Naive thymus-derived CD8-positive, alpha-beta T cell (primary cell): ENCODE measurements at regions not wholly inside any gene's neighbourhood (a gene's known extent, or its start where the extent isn't known, plus 50 kb on each side); places are given as distances from the start of the nearest gene placed in this dataset.
A peak's percentile ranks its signal among the peaks of the same experiment; 100 is the strongest.

Source experiments
- ATAC-seq, 2 donors: fragments of 150-1000 bp; cut with Tn5 transposase in 1 of 2; sonication (Bioruptor Pico), chemical (Tn5 transposase) in 1 of 2; 1 replicate in 1 of 2; 2 replicates in 1 of 2; pipeline ENCODE4 v1.10.0; 2021; ENCODE audit warnings: mild to moderate bottlenecking in 2 of 2, moderate library complexity in 2 of 2
- POLR2A ChIA-PET: fragments of 350-600 bp; sonication (Branson Sonifier 250); formaldehyde crosslinking; loops from one replicate; lab custom pipeline; 2021; ENCODE audit warnings: antibody characterized with exemption; lab: Charles Lee
- DNase-seq, 10 donors: peaks; one replicate each; pipeline versions ENCODE4 v3.0.0 to v3.0.0-alpha.2; 2020 to 2022
- H3K27ac Mint-ChIP-seq, 10 donors: one replicate each; pipeline ENCODE4 v1.8.0; 2020 to 2022; ENCODE audit warnings: mild to moderate bottlenecking in 10 of 10, mixed read lengths in 10 of 10, moderate library complexity in 4 of 10, inconsistent platforms in 1 of 10
- H3K27me3 Mint-ChIP-seq, 5 donors: one replicate each; pipeline ENCODE4 v1.8.0; 2021 to 2022; ENCODE audit warnings: mixed read lengths in 5 of 5
- H3K36me3 Mint-ChIP-seq, 3 donors: one replicate each; pipeline ENCODE4 v1.8.0; 2020 to 2022; ENCODE audit warnings: mixed read lengths in 3 of 3, mild to moderate bottlenecking in 2 of 3, inconsistent platforms in 1 of 3
- H3K4me1 Mint-ChIP-seq, 4 donors: one replicate each; pipeline ENCODE4 v1.8.0; 2021 to 2022; ENCODE audit warnings: mixed read lengths in 4 of 4
- H3K4me3 Mint-ChIP-seq, 10 donors: one replicate each; pipeline ENCODE4 v1.8.0; 2020 to 2022; ENCODE audit warnings: mild to moderate bottlenecking in 10 of 10, mixed read lengths in 10 of 10, moderate library complexity in 6 of 10, inconsistent platforms in 1 of 10
- H3K9me3 Mint-ChIP-seq, 9 donors: one replicate each; pipeline ENCODE4 v1.8.0; 2020 to 2022; ENCODE audit warnings: mixed read lengths in 9 of 9, mild to moderate bottlenecking in 3 of 9, inconsistent platforms in 1 of 9, moderate library complexity in 1 of 9

DNA sequence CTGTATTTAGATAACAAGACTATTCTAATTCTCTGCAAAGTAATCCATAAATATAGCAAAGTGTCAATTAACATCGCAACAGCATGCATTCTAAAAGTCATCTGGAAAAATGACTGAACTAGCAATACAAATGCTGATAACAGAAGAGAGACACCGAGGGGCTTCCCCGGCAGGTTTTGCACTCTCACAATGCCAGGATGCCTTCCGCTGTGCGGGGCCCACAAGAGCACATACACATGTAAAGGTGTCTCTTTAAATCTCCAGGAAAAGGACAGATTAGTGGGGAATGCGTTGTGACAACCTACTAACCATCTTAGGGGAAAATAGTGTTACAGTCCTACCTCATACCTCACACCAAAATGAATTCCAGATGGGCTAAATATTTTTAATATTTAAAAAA lies 86.9 kb downstream of the CXCL12 start:
- POLR2A ChIA-PET: no interaction called here
- Mint-ChIP-seq H3K9me3 (peaks cover 0 to 3% (median 0%) of the 10 kb centered on the region in 9 donors), H3K36me3 (no peaks in the 10 kb centered on the region), H3K4me3 (no peak overlapping the region), H3K27ac (no peak overlapping the region), H3K4me1 (no peaks in the 10 kb centered on the region), H3K27me3 (peaks cover 0 to 6% (median 2%) of the 10 kb centered on the region in 5 donors)
- DNase-seq (no peak), ATAC-seq (no peak)

DNA sequence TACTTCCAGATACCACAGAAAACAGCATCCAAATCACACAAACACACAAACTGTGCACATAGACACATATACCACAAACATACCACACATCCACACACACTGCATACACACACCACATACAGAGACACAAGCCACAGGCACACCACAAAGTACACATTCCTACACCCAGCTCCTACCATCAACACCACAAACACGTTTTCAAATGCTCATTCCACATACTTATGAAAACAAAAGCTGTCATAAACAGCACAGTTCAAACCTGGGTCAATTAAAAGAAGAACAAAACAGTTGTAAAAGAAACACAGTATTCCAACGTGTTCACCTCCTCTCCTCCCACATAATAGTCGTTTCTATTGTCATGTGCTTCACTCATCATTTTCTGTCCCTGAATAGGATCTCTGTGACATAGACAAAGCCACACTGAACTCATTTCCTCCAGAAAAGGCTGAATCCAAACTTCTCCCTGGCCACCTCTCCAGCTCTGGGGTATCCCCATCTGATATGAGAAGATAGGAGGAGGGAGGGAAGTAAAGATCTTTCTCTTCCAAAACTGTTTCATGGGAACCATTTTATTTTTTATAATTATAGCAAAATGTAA lies 89.2 kb downstream of the CXCL12 start:
- no peaks in the 10 kb centered on the region for H3K9me3 Mint-ChIP-seq

GRCh38 chr10:44294726-44295412 lies 90.0 kb downstream of the CXCL12 start:
- Mint-ChIP-seq H3K27ac (no peak overlapping the region), H3K36me3 (no peaks in the 10 kb centered on the region), H3K4me1 (no peaks in the 10 kb centered on the region), H3K9me3 (no peaks in the 10 kb centered on the region), H3K4me3 (no peak overlapping the region), H3K27me3 (peaks cover 6 to 19% (median 16%) of the 10 kb centered on the region in 5 donors)
- DNase-seq (no peak), ATAC-seq (no peak)
- POLR2A ChIA-PET: no interaction called here

More for the DNA sequence above, 89.2 kb downstream of the CXCL12 start:
- Mint-ChIP-seq H3K4me1 (no peaks in the 10 kb centered on the region), H3K27ac (no peak overlapping the region), H3K27me3 (peaks cover 6 to 18% (median 16%) of the 10 kb centered on the region in 5 donors), H3K36me3 (no peaks in the 10 kb centered on the region), H3K4me3 (no peak overlapping the region)
- DNase-seq: no peak
- no peak for ATAC-seq
- POLR2A ChIA-PET: no interaction called here

DNA sequence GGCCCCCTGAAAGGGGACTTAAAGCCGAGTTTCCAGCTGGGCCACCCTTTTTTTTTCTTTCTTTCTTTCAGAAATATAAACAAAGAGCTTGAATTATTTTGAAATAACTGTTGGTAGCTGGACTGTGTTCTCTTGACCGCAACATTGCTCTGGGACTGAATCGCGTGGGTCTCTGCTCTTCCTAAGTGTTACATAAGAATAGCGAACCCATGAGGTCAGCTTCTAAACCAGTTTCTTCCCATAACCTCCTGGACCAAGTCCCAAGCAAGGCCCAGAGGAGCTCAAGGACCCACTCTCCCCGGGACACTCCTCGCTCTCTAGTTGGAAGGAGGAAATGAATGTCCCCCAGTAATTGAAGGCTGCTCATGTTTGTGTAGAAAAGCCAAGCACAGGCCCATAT lies 91.1 kb downstream of the CXCL12 start:
- Mint-ChIP-seq H3K9me3 (no peaks in the 10 kb centered on the region), H3K4me1 (no peaks in the 10 kb centered on the region), H3K4me3 (no peak overlapping the region), H3K27me3 (peaks cover 9 to 23% (median 22%) of the 10 kb centered on the region in 5 donors), H3K36me3 (no peaks in the 10 kb centered on the region), H3K27ac (no peak overlapping the region)
- POLR2A ChIA-PET: no interaction called here
- DNase-seq (no peak), ATAC-seq (no peak)

- peaks cover 10 to 27% (median 23%) of the 10 kb centered on the region in 5 donors for H3K27me3 Mint-ChIP-seq
- H3K4me1 Mint-ChIP-seq: no peaks in the 10 kb centered on the region
- DNase-seq (no peak), ATAC-seq (no peak)
- H3K27ac Mint-ChIP-seq: no peak overlapping the region
- POLR2A ChIA-PET: no interaction called here
- H3K4me3 Mint-ChIP-seq: no peak overlapping the region
- H3K9me3 Mint-ChIP-seq: no peaks in the 10 kb centered on the region
- H3K36me3 Mint-ChIP-seq: no peaks in the 10 kb centered on the region
Measured at GRCh38 chr10:44293306-44293778, 91.6 kb downstream of the CXCL12 start.

- Mint-ChIP-seq H3K4me1 (no peaks in the 10 kb centered on the region), H3K27ac (peak overlapping the region in 1 of 10 donors; percentile 11), H3K4me3 (no peak overlapping the region), H3K9me3 (no peaks in the 10 kb centered on the region), H3K27me3 (peaks cover 10 to 36% (median 23%) of the 10 kb centered on the region in 5 donors), H3K36me3 (no peaks in the 10 kb centered on the region)
- ATAC-seq (no peak), DNase-seq (no peak)
- POLR2A ChIA-PET: no interaction called here
Measured at GRCh38 chr10:44292390-44293002, 92.4 kb downstream of the CXCL12 start.

- Mint-ChIP-seq H3K4me3 (no peak overlapping the region), H3K27ac (no peak overlapping the region)
Measured at GRCh38 chr10:44291091-44291490, 93.8 kb downstream of the CXCL12 start.

GRCh38 chr10:44289125-44289524 lies 95.8 kb downstream of the CXCL12 start:
- Mint-ChIP-seq H3K9me3 (no peaks in the 10 kb centered on the region), H3K36me3 (no peaks in the 10 kb centered on the region), H3K4me3 (no peak overlapping the region), H3K27ac (no peak overlapping the region), H3K4me1 (no peaks in the 10 kb centered on the region), H3K27me3 (peaks cover 14 to 51% (median 27%) of the 10 kb centered on the region in 5 donors)
- POLR2A ChIA-PET: no interaction called here
- no peak for DNase-seq
- ATAC-seq: no peak

More at GRCh38 chr10:44291091-44291490, 93.8 kb downstream of the CXCL12 start:
- no peaks in the 10 kb centered on the region for H3K4me1 Mint-ChIP-seq
- POLR2A ChIA-PET: no interaction called here
- DNase-seq (no peak), ATAC-seq (no peak)
- H3K9me3 Mint-ChIP-seq: no peaks in the 10 kb centered on the region
- H3K27me3 Mint-ChIP-seq: peaks cover 12 to 42% (median 23%) of the 10 kb centered on the region in 5 donors
- no peaks in the 10 kb centered on the region for H3K36me3 Mint-ChIP-seq

- H3K27ac Mint-ChIP-seq: no peak overlapping the region
- H3K9me3 Mint-ChIP-seq: no peaks in the 10 kb centered on the region
- ATAC-seq (no peak), DNase-seq (no peak)
- H3K36me3 Mint-ChIP-seq: no peaks in the 10 kb centered on the region
- H3K4me3 Mint-ChIP-seq: no peak overlapping the region
- no peaks in the 10 kb centered on the region for H3K4me1 Mint-ChIP-seq
- POLR2A ChIA-PET: no interaction called here
- peaks cover 14 to 49% (median 20%) of the 10 kb centered on the region in 5 donors for H3K27me3 Mint-ChIP-seq
Measured at GRCh38 chr10:44287408-44287807, 97.5 kb downstream of the CXCL12 start.

GRCh38 chr10:44284198-44285084 lies 100.5 kb downstream of the CXCL12 start:
- ATAC-seq (no peak), DNase-seq (no peak)
- no peaks in the 10 kb centered on the region for H3K4me1 Mint-ChIP-seq
- POLR2A ChIA-PET: no interaction called here
- H3K36me3 Mint-ChIP-seq: no peaks in the 10 kb centered on the region
- peaks cover 2 to 34% (median 14%) of the 10 kb centered on the region in 5 donors for H3K27me3 Mint-ChIP-seq
- H3K9me3 Mint-ChIP-seq: no peaks in the 10 kb centered on the region
- H3K4me3 Mint-ChIP-seq: no peak overlapping the region
- no peak overlapping the region for H3K27ac Mint-ChIP-seq

GRCh38 chr10:44282626-44283300 lies 102.1 kb downstream of the CXCL12 start:
- H3K4me1 Mint-ChIP-seq: no peaks in the 10 kb centered on the region
- H3K27ac Mint-ChIP-seq: no peak overlapping the region
- no peak overlapping the region for H3K4me3 Mint-ChIP-seq
- peaks cover 0 to 3% (median 0%) of the 10 kb centered on the region in 9 donors for H3K9me3 Mint-ChIP-seq
- DNase-seq: no peak
- no peak for ATAC-seq
- H3K27me3 Mint-ChIP-seq: peaks cover 2 to 17% (median 9%) of the 10 kb centered on the region in 5 donors
- POLR2A ChIA-PET: no interaction called here
- H3K36me3 Mint-ChIP-seq: no peaks in the 10 kb centered on the region

DNA sequence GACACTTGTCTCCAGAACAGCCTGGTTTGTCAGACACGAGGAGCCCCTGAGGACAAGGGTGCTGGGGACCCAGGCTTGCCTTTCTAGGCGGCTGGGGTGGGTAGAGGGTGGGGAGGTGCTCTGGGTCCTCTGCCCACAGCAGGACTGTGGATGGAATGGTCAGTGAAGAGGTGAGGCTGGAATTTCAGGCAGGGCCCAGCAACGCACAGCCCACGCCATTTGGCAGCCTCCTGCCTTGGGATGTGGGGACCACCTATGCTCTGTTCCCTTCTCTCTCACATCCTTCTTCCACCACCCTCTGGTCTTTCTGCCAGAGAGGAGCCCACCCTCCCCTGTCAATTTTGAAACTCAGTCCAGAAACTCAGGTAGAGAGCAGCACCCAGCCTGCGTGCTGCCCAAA lies 103.2 kb downstream of the CXCL12 start:
- H3K36me3 Mint-ChIP-seq: no peaks in the 10 kb centered on the region
- no peaks in the 10 kb centered on the region for H3K4me1 Mint-ChIP-seq
- no peak overlapping the region for H3K4me3 Mint-ChIP-seq
- ATAC-seq (no peak), DNase-seq (no peak)
- H3K27me3 Mint-ChIP-seq: peaks cover 5 to 9% (median 8%) of the 10 kb centered on the region in 5 donors
- no peak overlapping the region for H3K27ac Mint-ChIP-seq
- H3K9me3 Mint-ChIP-seq: peaks cover 0 to 8% (median 2%) of the 10 kb centered on the region in 9 donors
- POLR2A ChIA-PET: no interaction called here
